Stomach (tissue), 8 donors: ENCODE measurements at regions not wholly inside any gene's neighbourhood (a gene's known extent, or its start where the extent isn't known, plus 50 kb on each side); places are given as distances from the start of the nearest gene placed in this dataset.

Experiments
- DNase-seq, 2 donors: peaks; one replicate each; pipeline versions ENCODE4 v3.0.0 to v3.0.0-alpha.2; 2013 to 2019
- H3K27ac ChIP-seq, 5 donors: fragments of 200-600 bp in 4 of 5; sonication (generic) in 4 of 5; one replicate each; pipeline ENCODE4 v1.5.1; 2013 to 2019; ENCODE audit warnings: mild to moderate bottlenecking in 1 of 5, moderate library complexity in 1 of 5
- H3K27me3 ChIP-seq, 3 donors: fragments of 200-600 bp; sonication (generic); one replicate each; pipeline ENCODE4 v1.5.1; 2017 to 2019; ENCODE audit warnings: mixed run types in 1 of 3
- H3K36me3 ChIP-seq, 4 donors: fragments of 200-600 bp; sonication (generic); 1 replicate in 3 of 4; 2 replicates in 1 of 4; pipeline ENCODE4 v1.5.1; 2016 to 2019
- H3K4me1 ChIP-seq, 4 donors: fragments of 200-600 bp; sonication (generic); one replicate each; pipeline ENCODE4 v1.5.1; 2016 to 2019
- H3K4me3 ChIP-seq, 4 donors: fragments of 200-600 bp; sonication (generic) in 3 of 4; one replicate each; pipeline ENCODE4 v1.5.1; 2016 to 2019; ENCODE audit warnings: mild to moderate bottlenecking in 1 of 4
- H3K9me3 ChIP-seq, 4 donors: fragments of 200-600 bp; sonication (generic); one replicate each; pipeline ENCODE4 v1.5.1; 2016 to 2019
- CTCF ChIP-seq, 7 experiments: fragments of 450-650 bp in 4 of 7; fragments of 200-600 bp in 3 of 7; sonication (generic) in 3 of 7; IDR thresholded peaks; one replicate each; pipeline ENCODE4 v1.5.1; 2016 to 2019; ENCODE audit warnings: antibody characterized with exemption in 7 of 7, control low read depth in 2 of 7, mild to moderate bottlenecking in 1 of 7
- EP300 ChIP-seq: sonication (generic); formaldehyde crosslinking; IDR thresholded peaks from one replicate; pipeline ENCODE4 v1.6.1; 2017; ENCODE audit warnings: antibody characterized with exemption
- POLR2A ChIP-seq, 4 donors: fragments of 450-650 bp; IDR thresholded peaks; one replicate each; pipeline ENCODE4 v1.6.1; 2016; ENCODE audit warnings: antibody characterized with exemption in 4 of 4, control low read depth in 2 of 4, mild to moderate bottlenecking in 1 of 4, moderate library complexity in 1 of 4
- POLR2AphosphoS5 ChIP-seq, 3 donors: sonication (generic); formaldehyde crosslinking; IDR thresholded peaks; one replicate each; pipeline ENCODE4 v1.6.1; 2016; ENCODE audit warnings: antibody characterized with exemption in 3 of 3
- WGBS, 5 donors: extraction: QIAGEN DNeasy Blood & Tissue Kit in 3 of 5; methylation state at CpG; one replicate each; pipeline versions ENCODE4 v1.1.5 to v1.1.7; 2013 to 2018; 5-methylcytosine and 5-hydroxymethylcytosine counted together
- intact Hi-C: fragments of 100-400 bp; cut with DNase I; formaldehyde crosslinking; loops from one replicate; pipeline ENCODE4 v1.15.1; 2023; ENCODE audit warnings: low total_unique reads
- donor health status: healthy with polysubstance abuse.
- donor health status: Bipolar disorder and iron deficiency.
- donor health status: healthy.

GRCh38 chr14:58824106-58824505 is 186.3 kb downstream of the DACT1 start:
- H3K27ac ChIP-seq = no peak overlapping the region
- WGBS, 5 donors = 85 to 93% (median 87%) methylated on average over 2 of the region's 2 CpGs
- DNase-seq = no peak
- no peaks in the 10 kb centered on the region for H3K36me3 ChIP-seq
- no peak overlapping the region for H3K4me3 ChIP-seq
- H3K4me1 ChIP-seq = no peaks in the 10 kb centered on the region
- no peaks in the 10 kb centered on the region for H3K27me3 ChIP-seq
- intact Hi-C loops = no loop called here
- no peak for TF ChIP-seq POLR2AphosphoS5 (IDR thresholded peaks at IDR 0.05)
- no peak for TF ChIP-seq CTCF (IDR thresholded peaks at IDR 0.05)
- TF ChIP-seq POLR2A (IDR thresholded peaks at IDR 0.05) = no peak
- TF ChIP-seq EP300 = no peak
- peaks cover 0 to 7% (median 2%) of the 10 kb centered on the region in 4 donors for H3K9me3 ChIP-seq

- no peak overlapping the region for H3K27ac ChIP-seq
- peaks cover 0 to 7% (median 4%) of the 10 kb centered on the region in 4 donors for H3K4me1 ChIP-seq
- 60 to 79% (median 70%) methylated on average over 3 of the region's 3 CpGs for WGBS, 5 donors
- H3K36me3 ChIP-seq = no peaks in the 10 kb centered on the region
- TF ChIP-seq EP300 (no peak), POLR2A (IDR thresholded peaks at IDR 0.05) (no peak), CTCF (IDR thresholded peaks at IDR 0.05) (no peak), POLR2AphosphoS5 (IDR thresholded peaks at IDR 0.05) (no peak)
- no peak overlapping the region for H3K4me3 ChIP-seq
- H3K9me3 ChIP-seq = peaks cover 0 to 7% (median 2%) of the 10 kb centered on the region in 4 donors
- no peak for DNase-seq
- intact Hi-C loops = no loop called here
- no peaks in the 10 kb centered on the region for H3K27me3 ChIP-seq
Measured at GRCh38 chr14:58824796-58825195, 187.0 kb downstream of the DACT1 start.

- no peak for TF ChIP-seq EP300
- no peak for TF ChIP-seq POLR2A (IDR thresholded peaks at IDR 0.05)
- TF ChIP-seq CTCF (IDR thresholded peaks at IDR 0.05) = no peak
- no peak for TF ChIP-seq POLR2AphosphoS5 (IDR thresholded peaks at IDR 0.05)
- Histone ChIP-seq H3K9me3 (peaks cover 0 to 7% (median 2%) of the 10 kb centered on the region in 4 donors), H3K4me3 (no peak overlapping the region), H3K36me3 (no peaks in the 10 kb centered on the region), H3K27me3 (no peaks in the 10 kb centered on the region), H3K27ac (no peak overlapping the region), H3K4me1 (peaks cover 0 to 13% (median 5%) of the 10 kb centered on the region in 4 donors)
- DNase-seq = no peak
- WGBS, 5 donors = 64 to 88% (median 71%) methylated on average over 2 of the region's 2 CpGs
- intact Hi-C loops = no loop called here
Measured at GRCh38 chr14:58825606-58826005, 187.8 kb downstream of the DACT1 start.

- Histone ChIP-seq H3K9me3 (peaks cover 0 to 7% (median 2%) of the 10 kb centered on the region in 4 donors), H3K27me3 (no peaks in the 10 kb centered on the region), H3K36me3 (no peaks in the 10 kb centered on the region), H3K4me1 (peaks cover 0 to 13% (median 5%) of the 10 kb centered on the region in 4 donors), H3K27ac (no peak overlapping the region), H3K4me3 (no peak overlapping the region)
- DNase-seq = no peak
- intact Hi-C loops = no loop called here
- WGBS, 5 donors = 84 to 89% (median 85%) methylated on average over 9 of the region's 9 CpGs
- TF ChIP-seq POLR2AphosphoS5 (IDR thresholded peaks at IDR 0.05) (no peak), CTCF (IDR thresholded peaks at IDR 0.05) (peak in 1 of 7 experiments; percentile 26), EP300 (no peak), POLR2A (IDR thresholded peaks at IDR 0.05) (no peak)
Measured at GRCh38 chr14:58826845-58827686, 189.3 kb downstream of the DACT1 start.
